Uterus (tissue), 2 donors: ENCODE measurements at regions not wholly inside any gene's neighbourhood (a gene's known extent, or its start where the extent isn't known, plus 50 kb on each side); places are given as distances from the start of the nearest gene placed in this dataset.

Experiments used
- CTCF ChIP-seq, 4 experiments: fragments of 200-600 bp in 2 of 4; fragments of 450-650 bp in 2 of 4; sonication (generic) in 2 of 4; IDR thresholded peaks; one replicate each; pipeline ENCODE4 v1.5.1; 2016 to 2019; ENCODE audit warnings: antibody characterized with exemption in 4 of 4, mild to moderate bottlenecking in 2 of 4, moderate library complexity in 1 of 4
- POLR2A ChIP-seq, 2 donors: fragments of 450-650 bp; IDR thresholded peaks; one replicate each; pipeline ENCODE4 v1.6.1; 2016; ENCODE audit warnings: antibody characterized with exemption in 2 of 2, mild to moderate bottlenecking in 1 of 2, moderate library complexity in 1 of 2

GRCh38 chr6:49001856-49002541 lies 461.1 kb downstream of the MMUT start:
- no peak for TF ChIP-seq CTCF (IDR thresholded peaks at IDR 0.05)
- no peak for TF ChIP-seq POLR2A (IDR thresholded peaks at IDR 0.05)
